ENCODE measurements at regions not wholly inside any gene's neighbourhood (a gene's known extent, or its start where the extent isn't known, plus 50 kb on each side); places are given as distances from the start of the nearest gene placed in this dataset.
"Not testable (repeated sequence)": the region's sequence is repeated elsewhere in the genome, so short reads cannot be mapped to it uniquely, and the experiment has no call there.

- H3K27ac ChIP-seq: no peak overlapping the region
- TF ChIP-seq CTCF (conservative IDR thresholded peaks at IDR 0.05): no peak
Measured at GRCh38 chr3:21942328-21942727, 191.3 kb upstream of the ZNF385D start.

- no peak for TF ChIP-seq CTCF (conservative IDR thresholded peaks at IDR 0.05)
- H3K27ac ChIP-seq: no peak overlapping the region
Measured at GRCh38 chr3:21944251-21944650, 193.2 kb upstream of the ZNF385D start.

- TF ChIP-seq CTCF (conservative IDR thresholded peaks at IDR 0.05): no peak
- H3K27ac ChIP-seq: no peak overlapping the region
Measured at GRCh38 chr3:21952856-21953255, 201.8 kb upstream of the ZNF385D start.

- no peak for TF ChIP-seq CTCF (conservative IDR thresholded peaks at IDR 0.05)
- H3K27ac ChIP-seq: no peak overlapping the region
Measured at GRCh38 chr3:21954709-21955108, 203.7 kb upstream of the ZNF385D start.

GRCh38 chr3:21955406-21955805 is 204.4 kb upstream of the ZNF385D start:
- TF ChIP-seq CTCF (conservative IDR thresholded peaks at IDR 0.05): no peak
- H3K27ac ChIP-seq: no peak overlapping the region

- H3K27ac ChIP-seq: no peak overlapping the region
- TF ChIP-seq CTCF (conservative IDR thresholded peaks at IDR 0.05): no peak
Measured at GRCh38 chr3:21960033-21960432, 209.0 kb upstream of the ZNF385D start.

GRCh38 chr3:21962456-21962855 is 211.4 kb upstream of the ZNF385D start:
- no peak overlapping the region for H3K27ac ChIP-seq
- TF ChIP-seq CTCF (conservative IDR thresholded peaks at IDR 0.05): no peak

GRCh38 chr3:21966457-21966856 is 215.4 kb upstream of the ZNF385D start:
- not testable (repeated sequence) for H3K27ac ChIP-seq
